ENCODE measurements at regions not wholly inside any gene's neighbourhood (a gene's known extent, or its start where the extent isn't known, plus 50 kb on each side); places are given as distances from the start of the nearest gene placed in this dataset.

- no peak for DNase-seq
These were observed 294.0 kb downstream of the SOX4 start for GRCh38 chr6:21887231-21888185.

GRCh38 chr6:21891080-21891479, 297.5 kb downstream of the SOX4 start:
- DNase-seq: no peak

GRCh38 chr6:21893793-21894192, 300.2 kb downstream of the SOX4 start:
- DNase-seq: no peak

- DNase-seq: no peak
These were observed 302.0 kb downstream of the SOX4 start for GRCh38 chr6:21895555-21895954.

GRCh38 chr6:21898107-21898796, 304.7 kb downstream of the SOX4 start:
- DNase-seq: no peak

- no peak for DNase-seq
These were observed 306.2 kb downstream of the SOX4 start for GRCh38 chr6:21899708-21900107.

- no peak for DNase-seq
These were observed 307.2 kb downstream of the SOX4 start for GRCh38 chr6:21900730-21901129.

- DNase-seq: no peak
These were observed 309.1 kb downstream of the SOX4 start for GRCh38 chr6:21902628-21903169.

- DNase-seq: no peak
These were observed 312.0 kb downstream of the SOX4 start for GRCh38 chr6:21905531-21905930.

- no peak for DNase-seq
These were observed 313.3 kb downstream of the SOX4 start for GRCh38 chr6:21906826-21907225.

- DNase-seq: no peak
These were observed 313.7 kb downstream of the SOX4 start for GRCh38 chr6:21907291-21907690.

- DNase-seq: no peak
These were observed 314.8 kb downstream of the SOX4 start for GRCh38 chr6:21908161-21908848.

- DNase-seq: no peak
These were observed 315.8 kb downstream of the SOX4 start for GRCh38 chr6:21909321-21909720.

GRCh38 chr6:21911208-21911607, 317.7 kb downstream of the SOX4 start:
- DNase-seq: no peak

GRCh38 chr6:21912151-21912832, 318.7 kb downstream of the SOX4 start:
- DNase-seq: no peak

GRCh38 chr6:21914121-21914973, 320.8 kb downstream of the SOX4 start:
- no peak for DNase-seq

GRCh38 chr6:21915707-21916260, 322.2 kb downstream of the SOX4 start:
- DNase-seq: no peak

- DNase-seq: no peak
These were observed 324.5 kb downstream of the SOX4 start for GRCh38 chr6:21918041-21918440.

- no peak for DNase-seq
These were observed 325.1 kb downstream of the SOX4 start for GRCh38 chr6:21918666-21919065.

GRCh38 chr6:21922086-21922485, 328.5 kb downstream of the SOX4 start:
- no peak for DNase-seq

GRCh38 chr6:21924002-21924401, 330.5 kb downstream of the SOX4 start:
- DNase-seq: no peak
